ENCODE measurements at regions not wholly inside any gene's neighbourhood (a gene's known extent, or its start where the extent isn't known, plus 50 kb on each side); places are given as distances from the start of the nearest gene placed in this dataset.
"Not testable (repeated sequence)": the region's sequence is repeated elsewhere in the genome, so short reads cannot be mapped to it uniquely, and the experiment has no call there.

GRCh38 chr9:85077944-85078343 is 408.4 kb downstream of the NTRK2 start:
- ATAC-seq, result no peak
- Histone ChIP-seq H3K9me3 (ENCODE audit: control insufficient read depth, low read length) (no peaks in the 10 kb centered on the region), H3K27ac (ENCODE audit: low read length) (no peak overlapping the region), H3K27me3 (ENCODE audit: control insufficient read depth, insufficient read depth) (no peaks in the 10 kb centered on the region), H3K4me1 (ENCODE audit: control insufficient read depth, insufficient read depth, low read length) (no peaks in the 10 kb centered on the region), H3K4me3 (ENCODE audit: low read length) (no peak overlapping the region)
- 80% methylated on average over 5 of the region's 5 CpGs for WGBS
- DNase-seq, result no peak
- intact Hi-C loops (cut with DNase I), result no loop called here

- not testable (repeated sequence) for ATAC-seq; H3K27ac ChIP-seq (ENCODE audit: low read length)
Observed at GRCh38 chr9:85077146-85077545, 407.6 kb downstream of the NTRK2 start.

More at GRCh38 chr9:85077146-85077545, 407.6 kb downstream of the NTRK2 start:
- DNase-seq, result peak in 1 of 3 donors; percentile 13
- H3K27me3 ChIP-seq (ENCODE audit: control insufficient read depth, insufficient read depth); H3K4me3 ChIP-seq (ENCODE audit: low read length); H3K9me3 ChIP-seq (ENCODE audit: control insufficient read depth, low read length); H3K4me1 ChIP-seq (ENCODE audit: control insufficient read depth, insufficient read depth, low read length); intact Hi-C loops (cut with DNase I): not testable (repeated sequence)
- WGBS, result 49% methylated on average over 15 of the region's 23 CpGs
